HCT116 (cell line): ENCODE measurements at regions not wholly inside any gene's neighbourhood (a gene's known extent, or its start where the extent isn't known, plus 50 kb on each side); places are given as distances from the start of the nearest gene placed in this dataset.

Experiments
- ATAC-seq: fragments of 200-7000 bp; cut with Tn5 transposase; 2 replicates; pipeline ENCODE4 v1.9.1; 2020; ENCODE audit warnings: mild to moderate bottlenecking, moderate library complexity
- BruUV-seq: library from RNA; stranded (reverse); fragments of 400-500 nt; replicated peaks from 2 replicates; lab custom pipeline; 2021; lab: Mats Ljungman, UMichigan
- CTCF ChIA-PET: fragments of 300-600 bp; sonication (Branson Sonifier 250); formaldehyde crosslinking; loops from one replicate; lab custom pipeline; 2021; ENCODE audit warnings: antibody characterized with exemption; lab: Charles Lee
- POLR2A ChIA-PET: fragments of 300-600, 350-600 bp; sonication (Branson Sonifier 250); formaldehyde crosslinking; loops from one replicate; lab custom pipeline; 2021; ENCODE audit warnings: antibody characterized with exemption; lab: Charles Lee
- RAD21 ChIA-PET, 2 experiments: fragments of 300-600 bp; sonication (Branson Sonifier 250); formaldehyde crosslinking; loops; one replicate each; lab custom pipeline; 2023; ENCODE audit warnings: low total read pairs in 2 of 2; ENCODE audit not compliant: uncharacterized antibody in 2 of 2, unreplicated experiment in 2 of 2, low non-redundant PET in 1 of 2; lab: Charles Lee
- DNase-seq: peaks from one replicate; pipeline ENCODE4 v3.0.0-alpha.2; 2010; ENCODE audit warnings: low read depth, low spot score
- H2AFZ ChIP-seq: fragments of 200-600 bp; shearing (Covaris generic), sonication (generic); 2 replicates; pipeline ENCODE4 v1.6.1; 2017; ENCODE audit warnings: low read depth, mixed run types, mixed read lengths, antibody characterized with exemption, low read length; ENCODE audit not compliant: poor library complexity, severe bottlenecking
- H3K27ac ChIP-seq: 2 replicates; pipeline ENCODE4 v1.5.1; 2012; ENCODE audit warnings: low read depth, low read length
- H3K27me3 ChIP-seq: fragments of 200-600 bp; sonication (generic); 2 replicates; pipeline ENCODE4 v1.6.1; 2016; ENCODE audit warnings: mixed run types, low read length, mixed read lengths; ENCODE audit not compliant: insufficient read depth
- H3K36me3 ChIP-seq, 2 experiments: fragments of 200-500 bp in 1 of 2; fragments of 200-600 bp in 1 of 2; sonication (Bioruptor generic) in 1 of 2; sonication (generic) in 1 of 2; 2 replicates each; pipeline versions ENCODE4 v1.5.1 to v1.6.1; 2014 to 2016; ENCODE audit warnings: low read length in 2 of 2, inconsistent platforms in 1 of 2, mixed read lengths in 1 of 2, mixed run types in 1 of 2; ENCODE audit not compliant: insufficient read depth in 2 of 2, control insufficient read depth in 1 of 2
- H3K4me1 ChIP-seq, 2 experiments: fragments of 200-600 bp in 1 of 2; sonication (generic) in 1 of 2; 2 replicates each; pipeline versions ENCODE4 v1.5.1 to v1.6.1; 2012 to 2017; ENCODE audit warnings: low read length in 2 of 2, inconsistent platforms in 1 of 2, mild to moderate bottlenecking in 1 of 2, mixed read lengths in 1 of 2, mixed run types in 1 of 2, moderate library complexity in 1 of 2; ENCODE audit not compliant: insufficient read depth in 2 of 2, control insufficient read depth in 1 of 2
- H3K4me2 ChIP-seq: fragments of 200-600 bp; sonication (generic); 2 replicates; pipeline ENCODE4 v1.6.1; 2017; ENCODE audit warnings: mixed run types, low read length, mixed read lengths
- H3K4me3 ChIP-seq, 2 experiments: fragments of 200-600 bp in 1 of 2; sonication (generic) in 1 of 2; replicated peaks in 1 of 2; 2 replicates each; pipeline ENCODE4 v1.5.1; 2011 to 2016; ENCODE audit warnings: low read length in 2 of 2, control low read depth in 1 of 2, low read depth in 1 of 2, mild to moderate bottlenecking in 1 of 2, mixed read lengths in 1 of 2, mixed run types in 1 of 2
- H3K79me2 ChIP-seq: fragments of 200-600 bp; sonication (generic); 2 replicates; pipeline ENCODE4 v1.6.1; 2017; ENCODE audit warnings: mild to moderate bottlenecking, mixed run types, low read length, moderate library complexity, mixed read lengths; ENCODE audit not compliant: insufficient read depth
- H3K9ac ChIP-seq: fragments of 200-600 bp; sonication (generic); 2 replicates; pipeline ENCODE4 v1.6.1; 2016; ENCODE audit warnings: low read length, mixed read lengths
- H3K9me2 ChIP-seq: fragments of 200-600 bp; sonication (generic), shearing (Covaris generic); 2 replicates; pipeline ENCODE4 v1.6.1; 2017; ENCODE audit warnings: mixed run types, mild to moderate bottlenecking, moderate library complexity; ENCODE audit not compliant: insufficient read depth
- H3K9me3 ChIP-seq, 2 experiments: fragments of 200-500 bp in 1 of 2; fragments of 200-600 bp in 1 of 2; sonication (Bioruptor generic) in 1 of 2; sonication (generic) in 1 of 2; 2 replicates each; pipeline ENCODE4 v1.6.1; 2014 to 2017; ENCODE audit warnings: low read length in 2 of 2, mixed read lengths in 2 of 2, inconsistent platforms in 1 of 2, low read depth in 1 of 2, mild to moderate bottlenecking in 1 of 2, mixed run types in 1 of 2, moderate library complexity in 1 of 2; ENCODE audit not compliant: control insufficient read depth in 1 of 2, insufficient read depth in 1 of 2
- H4K20me1 ChIP-seq: fragments of 200-600 bp; sonication (generic), shearing (Covaris generic); 2 replicates; pipeline ENCODE4 v1.6.1; 2017; ENCODE audit warnings: mixed run types, mild to moderate bottlenecking, moderate library complexity; ENCODE audit not compliant: insufficient read depth
- EGR1 ChIP-seq: IDR thresholded peaks from 2 replicates; pipeline ENCODE4 v1.6.1; 2012; ENCODE audit warnings: low read depth
- ELF1 ChIP-seq: IDR thresholded peaks from 2 replicates; pipeline ENCODE4 v1.6.1; 2012; ENCODE audit warnings: low read depth, borderline replicate concordance
- EZH2 ChIP-seq: fragments of 200-600 bp; sonication (generic); IDR thresholded peaks from 2 replicates; pipeline ENCODE4 v1.6.1; 2017; ENCODE audit warnings: antibody characterized with exemption, mixed run types
- EZH2phosphoT487 ChIP-seq: fragments of 200-600 bp; IDR thresholded peaks from 2 replicates; pipeline ENCODE4 v1.6.1; 2018; ENCODE audit warnings: antibody characterized with exemption, borderline replicate concordance
- POLR2A ChIP-seq: IDR thresholded peaks from 2 replicates; pipeline ENCODE4 v1.7.0; 2011; ENCODE audit warnings: borderline replicate concordance; ENCODE audit not compliant: insufficient read depth, insufficient read length; ENCODE audit errors: extremely low read depth
- POLR2AphosphoS5 ChIP-seq: IDR thresholded peaks from 2 replicates; pipeline ENCODE4 v1.6.1; 2011; ENCODE audit warnings: mild to moderate bottlenecking, low read depth, low read length, moderate library complexity
- RAD21 ChIP-seq: IDR thresholded peaks from 2 replicates; pipeline ENCODE4 v1.6.1; 2012; ENCODE audit warnings: low read depth, mild to moderate bottlenecking
- SP1 ChIP-seq: IDR thresholded peaks from 2 replicates; pipeline ENCODE4 v1.6.1; 2012; ENCODE audit warnings: low read depth
- SRF ChIP-seq: IDR thresholded peaks from 2 replicates; pipeline ENCODE4 v1.6.1; 2012; ENCODE audit warnings: low read depth
- TCF7L2 ChIP-seq: IDR thresholded peaks from 2 replicates; pipeline ENCODE4 v1.7.0; 2011; ENCODE audit warnings: borderline replicate concordance, inconsistent platforms; ENCODE audit not compliant: insufficient read depth, insufficient read length; ENCODE audit errors: extremely low read depth
- YY1 ChIP-seq: IDR thresholded peaks from 2 replicates; pipeline ENCODE4 v1.6.1; 2011; ENCODE audit warnings: low read length, low read depth, moderate library complexity, mild to moderate bottlenecking; ENCODE audit not compliant: insufficient replicate concordance; ENCODE audit errors: extremely low read depth
- ZFX ChIP-seq: fragments of 450-650 bp; IDR thresholded peaks from 2 replicates; pipeline ENCODE4 v1.6.1; 2017
- ZNF274 ChIP-seq: fragments of 200-500 bp; sonication (Bioruptor generic); IDR thresholded peaks from 2 replicates; pipeline ENCODE4 v1.6.1; 2014; ENCODE audit warnings: mild to moderate bottlenecking, low read depth, low read length, inconsistent platforms
- intact Hi-C: fragments of 100-400 bp; cut with micrococcal nuclease; formaldehyde crosslinking; loops from 2 replicates; pipeline ENCODE4 v1.10.0; 2022
- TF ChIP-seq, protein P1 (sequence below): IDR thresholded peaks from 2 replicates; pipeline ENCODE4 v1.6.1; 2012
- TF ChIP-seq, protein P2 (sequence below): IDR thresholded peaks from 2 replicates; pipeline ENCODE4 v1.6.1; 2012
- TF ChIP-seq, protein P3 (sequence below): IDR thresholded peaks from 2 replicates; pipeline ENCODE4 v1.6.1; 2012; ENCODE audit warnings: low read depth
- TF ChIP-seq, protein P4 (sequence below): IDR thresholded peaks from 2 replicates; pipeline ENCODE4 v1.6.1; 2011; ENCODE audit warnings: mild to moderate bottlenecking, low read length, moderate library complexity; ENCODE audit not compliant: insufficient replicate concordance; ENCODE audit errors: extremely low read depth

DNA sequence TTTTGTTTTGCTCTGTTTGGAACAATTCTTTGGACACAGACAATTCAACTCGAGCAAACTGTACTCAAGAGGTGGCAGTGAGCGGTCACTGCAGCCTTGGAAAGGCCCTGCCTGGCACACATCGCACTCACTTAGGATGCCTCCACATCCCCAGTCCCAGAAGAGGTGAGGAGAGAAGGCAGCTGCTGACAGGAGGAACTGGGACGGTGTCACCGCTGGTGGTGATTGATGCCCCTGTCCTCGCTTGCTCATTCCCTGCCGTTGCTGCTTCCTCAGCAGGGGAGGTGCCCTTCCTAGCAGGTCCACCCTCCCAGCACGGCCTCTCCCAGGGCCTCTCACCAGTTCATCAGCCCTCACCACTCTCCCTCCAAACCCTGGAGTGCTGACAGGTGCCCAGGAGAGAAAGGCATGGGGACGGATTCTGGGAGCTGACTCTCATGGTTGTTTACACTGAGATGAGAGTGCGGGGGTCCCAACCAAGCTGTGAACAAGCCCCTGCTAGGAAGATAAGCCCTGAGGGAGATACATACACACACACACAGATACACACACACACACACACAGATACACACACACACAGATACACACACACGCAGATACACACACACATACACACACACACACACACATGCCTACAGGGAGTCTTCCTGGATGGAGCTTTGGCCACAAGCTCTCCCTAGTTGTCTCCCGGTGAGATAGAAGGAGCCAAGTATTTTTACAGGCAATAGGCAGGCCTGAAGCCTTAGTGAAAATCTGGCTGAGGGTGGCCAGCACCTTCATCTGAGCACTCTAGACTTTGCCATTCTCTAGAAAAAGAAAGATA, 101.1 kb downstream of the CDC7 start:
- ChIA-PET RAD21 (no interaction called here), POLR2A (no interaction called here), CTCF (no interaction called here)
- Histone ChIP-seq H3K4me1 (no peaks in the 10 kb centered on the region), H3K36me3 (no peaks in the 10 kb centered on the region), H2AFZ (no peak overlapping the region), H3K79me2 (no peaks in the 10 kb centered on the region), H3K27ac (no peak overlapping the region), H4K20me1 (no peaks in the 10 kb centered on the region), H3K4me3 (no peak overlapping the region), H3K9me2 (no peaks in the 10 kb centered on the region), H3K4me2 (no peak overlapping the region), H3K9ac (no peak overlapping the region), H3K9me3 (no peaks in the 10 kb centered on the region), H3K27me3 (no peaks in the 10 kb centered on the region)
- TF ChIP-seq ZFX (no peak), POLR2AphosphoS5 (no peak), EGR1 (no peak), EZH2 (no peak), TCF7L2 (no peak), POLR2A (no peak), ELF1 (no peak), EZH2phosphoT487 (no peak), YY1 (no peak), RAD21 (no peak), SRF (no peak), SP1 (no peak), ZNF274 (no peak)
- TF ChIP-seq, protein P1, sequence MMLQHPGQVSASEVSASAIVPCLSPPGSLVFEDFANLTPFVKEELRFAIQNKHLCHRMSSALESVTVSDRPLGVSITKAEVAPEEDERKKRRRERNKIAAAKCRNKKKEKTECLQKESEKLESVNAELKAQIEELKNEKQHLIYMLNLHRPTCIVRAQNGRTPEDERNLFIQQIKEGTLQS, result no peak
- TF ChIP-seq, protein P2, sequence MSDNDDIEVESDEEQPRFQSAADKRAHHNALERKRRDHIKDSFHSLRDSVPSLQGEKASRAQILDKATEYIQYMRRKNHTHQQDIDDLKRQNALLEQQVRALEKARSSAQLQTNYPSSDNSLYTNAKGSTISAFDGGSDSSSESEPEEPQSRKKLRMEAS, result no peak
- TF ChIP-seq, protein P3, sequence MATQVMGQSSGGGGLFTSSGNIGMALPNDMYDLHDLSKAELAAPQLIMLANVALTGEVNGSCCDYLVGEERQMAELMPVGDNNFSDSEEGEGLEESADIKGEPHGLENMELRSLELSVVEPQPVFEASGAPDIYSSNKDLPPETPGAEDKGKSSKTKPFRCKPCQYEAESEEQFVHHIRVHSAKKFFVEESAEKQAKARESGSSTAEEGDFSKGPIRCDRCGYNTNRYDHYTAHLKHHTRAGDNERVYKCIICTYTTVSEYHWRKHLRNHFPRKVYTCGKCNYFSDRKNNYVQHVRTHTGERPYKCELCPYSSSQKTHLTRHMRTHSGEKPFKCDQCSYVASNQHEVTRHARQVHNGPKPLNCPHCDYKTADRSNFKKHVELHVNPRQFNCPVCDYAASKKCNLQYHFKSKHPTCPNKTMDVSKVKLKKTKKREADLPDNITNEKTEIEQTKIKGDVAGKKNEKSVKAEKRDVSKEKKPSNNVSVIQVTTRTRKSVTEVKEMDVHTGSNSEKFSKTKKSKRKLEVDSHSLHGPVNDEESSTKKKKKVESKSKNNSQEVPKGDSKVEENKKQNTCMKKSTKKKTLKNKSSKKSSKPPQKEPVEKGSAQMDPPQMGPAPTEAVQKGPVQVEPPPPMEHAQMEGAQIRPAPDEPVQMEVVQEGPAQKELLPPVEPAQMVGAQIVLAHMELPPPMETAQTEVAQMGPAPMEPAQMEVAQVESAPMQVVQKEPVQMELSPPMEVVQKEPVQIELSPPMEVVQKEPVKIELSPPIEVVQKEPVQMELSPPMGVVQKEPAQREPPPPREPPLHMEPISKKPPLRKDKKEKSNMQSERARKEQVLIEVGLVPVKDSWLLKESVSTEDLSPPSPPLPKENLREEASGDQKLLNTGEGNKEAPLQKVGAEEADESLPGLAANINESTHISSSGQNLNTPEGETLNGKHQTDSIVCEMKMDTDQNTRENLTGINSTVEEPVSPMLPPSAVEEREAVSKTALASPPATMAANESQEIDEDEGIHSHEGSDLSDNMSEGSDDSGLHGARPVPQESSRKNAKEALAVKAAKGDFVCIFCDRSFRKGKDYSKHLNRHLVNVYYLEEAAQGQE, result no peak
- TF ChIP-seq, protein P4, sequence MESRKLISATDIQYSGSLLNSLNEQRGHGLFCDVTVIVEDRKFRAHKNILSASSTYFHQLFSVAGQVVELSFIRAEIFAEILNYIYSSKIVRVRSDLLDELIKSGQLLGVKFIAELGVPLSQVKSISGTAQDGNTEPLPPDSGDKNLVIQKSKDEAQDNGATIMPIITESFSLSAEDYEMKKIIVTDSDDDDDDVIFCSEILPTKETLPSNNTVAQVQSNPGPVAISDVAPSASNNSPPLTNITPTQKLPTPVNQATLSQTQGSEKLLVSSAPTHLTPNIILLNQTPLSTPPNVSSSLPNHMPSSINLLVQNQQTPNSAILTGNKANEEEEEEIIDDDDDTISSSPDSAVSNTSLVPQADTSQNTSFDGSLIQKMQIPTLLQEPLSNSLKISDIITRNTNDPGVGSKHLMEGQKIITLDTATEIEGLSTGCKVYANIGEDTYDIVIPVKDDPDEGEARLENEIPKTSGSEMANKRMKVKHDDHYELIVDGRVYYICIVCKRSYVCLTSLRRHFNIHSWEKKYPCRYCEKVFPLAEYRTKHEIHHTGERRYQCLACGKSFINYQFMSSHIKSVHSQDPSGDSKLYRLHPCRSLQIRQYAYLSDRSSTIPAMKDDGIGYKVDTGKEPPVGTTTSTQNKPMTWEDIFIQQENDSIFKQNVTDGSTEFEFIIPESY, result no peak
- no peak for DNase-seq
- no peak for ATAC-seq
- BruUV-seq, result no TSS peak
- intact Hi-C loops, result no loop called here
